ENCODE measurements at regions not wholly inside any gene's neighbourhood (a gene's known extent, or its start where the extent isn't known, plus 50 kb on each side); places are given as distances from the start of the nearest gene placed in this dataset.

DNA sequence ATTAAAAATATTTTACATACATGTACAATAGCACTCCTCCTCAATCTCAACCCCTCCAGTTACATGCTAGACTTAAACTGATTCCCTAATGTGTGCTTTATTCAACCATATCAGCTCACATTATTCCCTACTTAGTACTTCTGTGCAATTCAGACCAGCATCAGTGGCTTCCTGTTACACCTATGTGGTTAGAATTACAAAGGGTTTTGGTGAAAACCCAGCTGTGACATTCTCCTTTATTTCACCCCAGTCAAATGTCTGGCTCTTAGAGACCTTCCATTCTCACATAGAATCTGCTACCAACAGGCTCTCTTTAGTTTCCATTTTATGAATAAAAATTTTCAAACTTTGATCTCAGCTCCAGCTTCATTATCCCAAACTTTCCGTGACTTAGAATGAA lies 85.2 kb upstream of the SLC7A11 start:
- Mint-ChIP-seq H3K9me3 (ENCODE audit: low read depth) (no peaks in the 10 kb centered on the region), H3K27me3 (no peaks in the 10 kb centered on the region), H3K27ac (no peak overlapping the region), H3K36me3 (ENCODE audit: insufficient read depth) (no peaks in the 10 kb centered on the region), H3K4me3 (ENCODE audit: low read depth) (no peak overlapping the region), H3K4me1 (ENCODE audit: low read depth) (peaks cover 3% of the 10 kb centered on the region)
- TF ChIP-seq, protein P1, sequence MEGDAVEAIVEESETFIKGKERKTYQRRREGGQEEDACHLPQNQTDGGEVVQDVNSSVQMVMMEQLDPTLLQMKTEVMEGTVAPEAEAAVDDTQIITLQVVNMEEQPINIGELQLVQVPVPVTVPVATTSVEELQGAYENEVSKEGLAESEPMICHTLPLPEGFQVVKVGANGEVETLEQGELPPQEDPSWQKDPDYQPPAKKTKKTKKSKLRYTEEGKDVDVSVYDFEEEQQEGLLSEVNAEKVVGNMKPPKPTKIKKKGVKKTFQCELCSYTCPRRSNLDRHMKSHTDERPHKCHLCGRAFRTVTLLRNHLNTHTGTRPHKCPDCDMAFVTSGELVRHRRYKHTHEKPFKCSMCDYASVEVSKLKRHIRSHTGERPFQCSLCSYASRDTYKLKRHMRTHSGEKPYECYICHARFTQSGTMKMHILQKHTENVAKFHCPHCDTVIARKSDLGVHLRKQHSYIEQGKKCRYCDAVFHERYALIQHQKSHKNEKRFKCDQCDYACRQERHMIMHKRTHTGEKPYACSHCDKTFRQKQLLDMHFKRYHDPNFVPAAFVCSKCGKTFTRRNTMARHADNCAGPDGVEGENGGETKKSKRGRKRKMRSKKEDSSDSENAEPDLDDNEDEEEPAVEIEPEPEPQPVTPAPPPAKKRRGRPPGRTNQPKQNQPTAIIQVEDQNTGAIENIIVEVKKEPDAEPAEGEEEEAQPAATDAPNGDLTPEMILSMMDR (IDR thresholded peaks at IDR 0.05; ENCODE audit: unreplicated experiment): no peak
- no peak for DNase-seq (ENCODE audit: low spot score, unreplicated experiment)

DNA sequence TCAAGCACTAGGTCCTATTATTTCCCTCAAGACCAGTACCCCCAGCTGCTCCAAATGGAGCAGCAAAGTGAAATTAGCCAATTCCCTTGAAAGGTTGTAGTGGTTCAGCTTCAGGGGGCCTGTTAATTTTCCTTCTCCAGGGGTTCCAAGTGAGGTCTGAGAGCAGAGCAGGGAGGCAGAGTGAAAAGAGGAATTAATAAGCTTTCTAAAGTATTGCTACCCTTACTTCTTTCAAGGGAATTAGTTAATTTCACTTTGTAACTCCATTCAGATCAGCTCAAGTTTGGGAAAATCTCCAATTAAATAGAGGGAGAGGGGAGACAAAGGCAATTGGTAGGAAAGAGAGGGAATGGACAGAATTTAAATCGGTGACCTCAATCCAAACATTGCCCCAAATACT lies 78.7 kb upstream of the SLC7A11 start:
- H3K4me1 Mint-ChIP-seq (ENCODE audit: low read depth): no peaks in the 10 kb centered on the region
- no peak for DNase-seq (ENCODE audit: low spot score, unreplicated experiment)
- H3K36me3 Mint-ChIP-seq (ENCODE audit: insufficient read depth): no peaks in the 10 kb centered on the region
- H3K4me3 Mint-ChIP-seq (ENCODE audit: low read depth): no peak overlapping the region
- peaks cover 5% of the 10 kb centered on the region for H3K9me3 Mint-ChIP-seq (ENCODE audit: low read depth)
- no peaks in the 10 kb centered on the region for H3K27me3 Mint-ChIP-seq
- H3K27ac Mint-ChIP-seq: no peak overlapping the region
- TF ChIP-seq, protein P1 (IDR thresholded peaks at IDR 0.05; ENCODE audit: unreplicated experiment): no peak

DNA sequence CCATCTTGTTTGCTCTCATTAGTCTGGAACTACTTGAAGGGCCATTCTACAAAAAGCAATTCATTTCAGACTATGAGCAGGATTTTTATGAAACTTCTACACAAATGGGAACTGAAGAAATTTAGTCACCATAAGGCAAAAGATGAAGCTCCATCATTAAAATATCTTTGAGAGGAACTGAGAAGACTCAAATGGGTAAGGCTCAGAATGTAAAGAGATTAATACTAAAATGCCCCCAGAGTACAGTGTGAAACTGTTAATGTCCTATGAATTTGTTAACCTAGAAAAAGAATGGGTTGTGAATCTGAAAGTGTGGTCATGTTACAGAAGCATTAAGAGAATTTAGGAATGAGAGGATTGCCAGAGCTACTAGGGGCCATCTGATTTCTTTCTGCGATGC lies 77.9 kb upstream of the SLC7A11 start:
- DNase-seq (ENCODE audit: low spot score, unreplicated experiment): no peak
- H3K9me3 Mint-ChIP-seq (ENCODE audit: low read depth): peaks cover 12% of the 10 kb centered on the region
- no peak overlapping the region for H3K27ac Mint-ChIP-seq
- no peaks in the 10 kb centered on the region for H3K27me3 Mint-ChIP-seq
- no peak overlapping the region for H3K4me3 Mint-ChIP-seq (ENCODE audit: low read depth)
- no peaks in the 10 kb centered on the region for H3K4me1 Mint-ChIP-seq (ENCODE audit: low read depth)
- TF ChIP-seq, protein P1 (IDR thresholded peaks at IDR 0.05; ENCODE audit: unreplicated experiment): no peak
- H3K36me3 Mint-ChIP-seq (ENCODE audit: insufficient read depth): no peaks in the 10 kb centered on the region

DNA sequence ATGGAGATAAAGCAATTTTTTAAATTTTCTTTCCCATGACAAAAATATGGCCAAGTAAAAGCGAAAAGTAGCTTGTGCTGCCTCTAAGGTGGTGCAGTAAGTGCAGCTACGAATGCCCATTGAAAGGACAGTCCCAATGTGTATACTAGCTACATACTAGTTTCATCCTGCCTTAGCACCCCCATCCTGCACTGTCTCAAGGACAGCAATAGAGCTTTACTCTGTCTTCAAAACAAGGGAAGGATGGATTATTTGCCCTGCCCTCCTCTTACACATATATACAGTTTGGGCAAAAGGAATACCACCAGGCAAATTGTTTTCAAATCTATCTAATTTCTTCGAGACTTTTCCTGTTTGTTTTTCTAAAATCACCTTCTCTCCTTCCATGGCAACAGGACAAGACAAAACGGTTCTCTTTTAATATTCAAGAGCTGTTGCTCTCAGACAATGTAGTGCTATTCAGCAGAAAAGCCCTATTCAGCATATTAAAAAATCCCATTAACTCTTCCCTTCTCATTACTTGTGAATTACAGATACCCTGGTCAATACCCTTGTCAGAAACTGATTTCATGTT lies 75.1 kb upstream of the SLC7A11 start:
- TF ChIP-seq, protein P1 (IDR thresholded peaks at IDR 0.05; ENCODE audit: unreplicated experiment): no peak
- Mint-ChIP-seq H3K27me3 (no peaks in the 10 kb centered on the region), H3K27ac (no peak overlapping the region), H3K36me3 (ENCODE audit: insufficient read depth) (no peaks in the 10 kb centered on the region), H3K4me1 (ENCODE audit: low read depth) (no peaks in the 10 kb centered on the region), H3K9me3 (ENCODE audit: low read depth) (peaks cover 22% of the 10 kb centered on the region), H3K4me3 (ENCODE audit: low read depth) (no peak overlapping the region)
- DNase-seq (ENCODE audit: low spot score, unreplicated experiment): no peak

DNA sequence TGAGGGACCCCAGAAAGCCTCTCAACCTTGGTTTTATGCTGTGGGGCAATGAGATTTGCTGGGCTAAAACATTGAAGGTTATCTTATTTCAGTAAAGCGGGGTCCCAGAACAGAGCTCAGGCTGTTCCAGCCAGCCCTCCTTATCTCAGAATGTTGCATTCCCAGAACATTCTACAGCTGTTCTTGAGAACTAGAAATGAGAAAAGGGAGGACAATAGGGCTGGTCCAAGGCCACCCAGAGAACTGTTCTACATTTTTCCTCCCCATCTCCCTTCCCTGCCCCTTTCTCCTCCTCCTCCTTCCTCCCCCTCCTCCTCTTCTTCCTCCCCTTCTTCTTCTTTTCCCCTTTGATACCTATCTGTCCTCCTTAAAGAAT lies 70.4 kb upstream of the SLC7A11 start:
- no peaks in the 10 kb centered on the region for H3K36me3 Mint-ChIP-seq (ENCODE audit: insufficient read depth)
- H3K27me3 Mint-ChIP-seq: no peaks in the 10 kb centered on the region
- no peak overlapping the region for H3K27ac Mint-ChIP-seq
- peaks cover 22% of the 10 kb centered on the region for H3K9me3 Mint-ChIP-seq (ENCODE audit: low read depth)
- no peak for DNase-seq (ENCODE audit: low spot score, unreplicated experiment)
- no peak overlapping the region for H3K4me3 Mint-ChIP-seq (ENCODE audit: low read depth)
- TF ChIP-seq, protein P1 (IDR thresholded peaks at IDR 0.05; ENCODE audit: unreplicated experiment): no peak
- H3K4me1 Mint-ChIP-seq (ENCODE audit: low read depth): no peaks in the 10 kb centered on the region

Measured in progenitor cell of endocrine pancreas (in vitro differentiated cells).